DND-41 (cell line): ENCODE measurements at regions not wholly inside any gene's neighbourhood (a gene's known extent, or its start where the extent isn't known, plus 50 kb on each side); places are given as distances from the start of the nearest gene placed in this dataset.

Experiments used
- ATAC-seq: fragments of 200-7000 bp; cut with Tn5 transposase; 3 replicates; pipeline ENCODE4 v1.9.1; 2021; ENCODE audit warnings: low read depth; ENCODE audit not compliant: insufficient read depth
- DNase-seq: peaks from one replicate; pipeline ENCODE4 v3.0.0-alpha.2; 2020
- H2AFZ ChIP-seq: 2 replicates; pipeline ENCODE4 v1.6.0; 2012; ENCODE audit warnings: low read depth, low read length
- H3K27ac ChIP-seq: 2 replicates; pipeline ENCODE4 v1.5.1; 2012; ENCODE audit warnings: low read length, inconsistent platforms
- H3K27me3 ChIP-seq: fragments of 200-600 bp; sonication (generic); 2 replicates; pipeline ENCODE4 v1.6.0; 2012; ENCODE audit warnings: low read length, mild to moderate bottlenecking, inconsistent platforms; ENCODE audit not compliant: insufficient read depth, poor library complexity
- H3K36me3 ChIP-seq: 2 replicates; pipeline ENCODE4 v1.5.1; 2012; ENCODE audit warnings: low read length, inconsistent platforms; ENCODE audit not compliant: insufficient read depth
- H3K4me1 ChIP-seq: 2 replicates; pipeline ENCODE4 v1.5.1; 2012; ENCODE audit warnings: mild to moderate bottlenecking, low read length; ENCODE audit not compliant: insufficient read depth
- H3K4me2 ChIP-seq: 2 replicates; pipeline ENCODE4 v1.6.0; 2012; ENCODE audit warnings: mild to moderate bottlenecking, moderate library complexity, low read length, inconsistent platforms; ENCODE audit not compliant: insufficient read depth
- H3K4me3 ChIP-seq, 2 experiments: fragments of 200-600 bp in 1 of 2; shearing (Covaris generic) in 1 of 2; 2 replicates each; pipeline ENCODE4 v1.5.1; 2012 to 2016; ENCODE audit warnings: inconsistent platforms in 2 of 2, low read length in 2 of 2, mild to moderate bottlenecking in 2 of 2, low read depth in 1 of 2, moderate library complexity in 1 of 2
- H3K79me2 ChIP-seq: 2 replicates; pipeline ENCODE4 v1.6.0; 2012; ENCODE audit warnings: low read length, inconsistent platforms; ENCODE audit not compliant: insufficient read depth
- H3K9ac ChIP-seq: 2 replicates; pipeline ENCODE4 v1.6.0; 2012; ENCODE audit warnings: low read depth, mild to moderate bottlenecking, inconsistent platforms, low read length, moderate library complexity
- H3K9me3 ChIP-seq: 2 replicates; pipeline ENCODE4 v1.5.1; 2012; ENCODE audit warnings: low read length, moderate library complexity, mild to moderate bottlenecking, inconsistent platforms; ENCODE audit not compliant: insufficient read depth, severe bottlenecking
- H4K20me1 ChIP-seq: 2 replicates; pipeline ENCODE4 v1.6.0; 2012; ENCODE audit warnings: low read length; ENCODE audit not compliant: insufficient read depth
- EZH2 ChIP-seq: IDR thresholded peaks from 3 replicates; pipeline ENCODE4 v1.6.1; 2012; ENCODE audit warnings: borderline replicate concordance, low read depth, mild to moderate bottlenecking, moderate library complexity, low read length, inconsistent platforms; ENCODE audit not compliant: severe bottlenecking
- TF ChIP-seq, protein P1 (sequence below): IDR thresholded peaks from 2 replicates; pipeline ENCODE4 v1.5.1; 2012; ENCODE audit warnings: borderline replicate concordance, low read length, moderate library complexity, mild to moderate bottlenecking; ENCODE audit not compliant: poor library complexity, severe bottlenecking; ENCODE audit errors: extremely low read depth

DNA sequence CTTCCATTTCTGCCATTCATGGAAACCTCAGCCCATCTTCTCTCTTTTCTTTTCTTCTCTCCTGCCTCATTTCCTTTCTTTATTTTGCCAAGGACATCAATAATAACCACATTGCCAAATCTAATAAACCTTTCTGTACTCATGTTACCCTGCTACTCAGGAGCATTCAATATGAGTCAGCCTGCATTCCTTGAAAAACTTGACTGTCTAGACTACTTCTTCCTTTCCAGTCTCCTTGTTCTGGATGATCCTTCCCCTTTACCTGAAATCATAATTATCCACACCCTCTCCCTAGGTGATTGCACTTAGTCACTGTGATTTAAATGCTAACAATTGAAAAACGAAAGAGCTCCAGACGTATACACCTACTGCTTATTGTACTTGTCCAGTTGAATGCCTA lies 253.2 kb upstream of the CENPE start:
- no peak overlapping the region for H2AFZ ChIP-seq
- H4K20me1 ChIP-seq: no peaks in the 10 kb centered on the region
- H3K4me2 ChIP-seq: no peak overlapping the region
- no peak overlapping the region for H3K9ac ChIP-seq
- H3K27ac ChIP-seq: no peak overlapping the region
- H3K79me2 ChIP-seq: no peaks in the 10 kb centered on the region
- H3K4me1 ChIP-seq: no peaks in the 10 kb centered on the region
- H3K27me3 ChIP-seq: no peaks in the 10 kb centered on the region
- no peak overlapping the region for H3K4me3 ChIP-seq
- H3K9me3 ChIP-seq: no peaks in the 10 kb centered on the region
- TF ChIP-seq, protein P1, sequence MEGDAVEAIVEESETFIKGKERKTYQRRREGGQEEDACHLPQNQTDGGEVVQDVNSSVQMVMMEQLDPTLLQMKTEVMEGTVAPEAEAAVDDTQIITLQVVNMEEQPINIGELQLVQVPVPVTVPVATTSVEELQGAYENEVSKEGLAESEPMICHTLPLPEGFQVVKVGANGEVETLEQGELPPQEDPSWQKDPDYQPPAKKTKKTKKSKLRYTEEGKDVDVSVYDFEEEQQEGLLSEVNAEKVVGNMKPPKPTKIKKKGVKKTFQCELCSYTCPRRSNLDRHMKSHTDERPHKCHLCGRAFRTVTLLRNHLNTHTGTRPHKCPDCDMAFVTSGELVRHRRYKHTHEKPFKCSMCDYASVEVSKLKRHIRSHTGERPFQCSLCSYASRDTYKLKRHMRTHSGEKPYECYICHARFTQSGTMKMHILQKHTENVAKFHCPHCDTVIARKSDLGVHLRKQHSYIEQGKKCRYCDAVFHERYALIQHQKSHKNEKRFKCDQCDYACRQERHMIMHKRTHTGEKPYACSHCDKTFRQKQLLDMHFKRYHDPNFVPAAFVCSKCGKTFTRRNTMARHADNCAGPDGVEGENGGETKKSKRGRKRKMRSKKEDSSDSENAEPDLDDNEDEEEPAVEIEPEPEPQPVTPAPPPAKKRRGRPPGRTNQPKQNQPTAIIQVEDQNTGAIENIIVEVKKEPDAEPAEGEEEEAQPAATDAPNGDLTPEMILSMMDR: no peak
- no peak for TF ChIP-seq EZH2
- DNase-seq (no peak), ATAC-seq (no peak)
- no peaks in the 10 kb centered on the region for H3K36me3 ChIP-seq

GRCh38 chr4:103450693-103451092 lies 252.6 kb upstream of the CENPE start:
- no peak for DNase-seq
- ATAC-seq: no peak
- Histone ChIP-seq H3K27me3 (no peaks in the 10 kb centered on the region), H4K20me1 (no peaks in the 10 kb centered on the region), H3K79me2 (no peaks in the 10 kb centered on the region), H2AFZ (no peak overlapping the region), H3K36me3 (no peaks in the 10 kb centered on the region), H3K4me2 (no peak overlapping the region), H3K9ac (no peak overlapping the region), H3K27ac (no peak overlapping the region), H3K4me1 (no peaks in the 10 kb centered on the region), H3K4me3 (no peak overlapping the region), H3K9me3 (no peaks in the 10 kb centered on the region)
- no peak for TF ChIP-seq EZH2
- TF ChIP-seq, protein P1: no peak

DNA sequence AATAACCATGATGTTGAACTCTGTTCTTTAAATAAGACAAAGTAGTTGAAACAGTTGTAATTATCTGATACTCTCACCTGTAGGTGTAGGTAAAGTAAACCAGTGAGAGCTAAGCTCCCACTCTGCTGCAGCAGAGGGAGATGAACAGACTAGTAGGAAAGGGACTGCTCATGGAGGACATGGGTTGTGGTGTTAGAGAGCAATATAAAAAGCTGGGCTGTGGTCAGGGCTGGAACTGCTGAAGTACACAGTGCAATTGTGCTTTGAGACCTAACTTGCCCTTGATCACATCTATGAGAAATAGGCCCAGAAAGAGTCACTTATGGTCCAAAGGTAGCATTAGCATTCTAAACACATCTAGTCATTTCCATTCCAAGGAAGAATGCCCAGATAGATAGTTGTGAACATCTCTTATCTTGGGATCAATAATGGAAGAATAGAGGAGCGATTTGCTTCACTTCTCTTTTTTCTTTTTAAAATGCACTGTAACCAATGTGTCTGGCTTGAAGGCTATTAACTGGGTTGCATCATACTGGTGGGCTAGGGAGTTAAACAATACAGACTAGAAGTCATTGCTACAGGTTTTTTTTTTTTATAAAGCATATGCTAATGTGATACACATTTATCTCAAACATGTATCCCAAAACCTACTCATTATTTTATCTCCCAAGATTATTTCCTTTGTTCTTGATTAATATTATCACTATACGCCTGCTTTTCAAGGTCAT lies 251.3 kb upstream of the CENPE start:
- no peak overlapping the region for H2AFZ ChIP-seq
- ATAC-seq: no peak
- no peak for DNase-seq
- H3K9me3 ChIP-seq: no peaks in the 10 kb centered on the region
- H3K4me3 ChIP-seq: no peak overlapping the region
- no peak for TF ChIP-seq EZH2
- TF ChIP-seq, protein P1: no peak
- H3K27me3 ChIP-seq: no peaks in the 10 kb centered on the region
- no peak overlapping the region for H3K4me2 ChIP-seq
- H3K9ac ChIP-seq: no peak overlapping the region
- no peaks in the 10 kb centered on the region for H3K36me3 ChIP-seq
- H3K79me2 ChIP-seq: no peaks in the 10 kb centered on the region
- H3K27ac ChIP-seq: no peak overlapping the region
- H3K4me1 ChIP-seq: no peaks in the 10 kb centered on the region
- H4K20me1 ChIP-seq: no peaks in the 10 kb centered on the region

DNA sequence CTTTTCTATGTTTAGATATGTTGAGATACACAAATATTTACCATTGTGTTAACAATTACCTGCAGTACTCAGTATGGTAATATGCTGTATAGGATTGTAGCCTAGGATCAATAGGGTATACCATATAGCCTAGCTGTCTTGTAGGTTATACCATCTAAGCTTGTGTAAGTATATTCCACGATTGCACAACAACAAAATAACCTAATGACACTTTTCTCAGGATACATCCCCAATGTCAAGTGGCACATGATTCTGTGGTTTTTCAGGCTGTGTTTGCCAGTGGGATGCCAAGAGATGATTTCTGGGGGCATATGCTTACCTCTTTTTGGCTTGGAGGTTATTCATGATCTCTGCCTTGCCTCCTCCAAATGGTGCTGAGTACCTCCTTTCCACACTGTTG lies 247.2 kb upstream of the CENPE start:
- no peaks in the 10 kb centered on the region for H3K9me3 ChIP-seq
- H3K9ac ChIP-seq: no peak overlapping the region
- H3K27ac ChIP-seq: no peak overlapping the region
- H3K4me1 ChIP-seq: no peaks in the 10 kb centered on the region
- peaks cover 4% of the 10 kb centered on the region for H3K27me3 ChIP-seq
- H3K4me2 ChIP-seq: no peak overlapping the region
- no peak for TF ChIP-seq EZH2
- TF ChIP-seq, protein P1: no peak
- no peaks in the 10 kb centered on the region for H4K20me1 ChIP-seq
- ATAC-seq (no peak), DNase-seq (no peak)
- no peaks in the 10 kb centered on the region for H3K79me2 ChIP-seq
- H2AFZ ChIP-seq: no peak overlapping the region
- no peaks in the 10 kb centered on the region for H3K36me3 ChIP-seq
- no peak overlapping the region for H3K4me3 ChIP-seq
